HEK293 (cell line): ENCODE measurements at regions not wholly inside any gene's neighbourhood (a gene's known extent, or its start where the extent isn't known, plus 50 kb on each side); places are given as distances from the start of the nearest gene placed in this dataset.

Experiments
- TCF7L2 ChIP-seq: IDR thresholded peaks from 2 replicates; pipeline ENCODE4 v1.6.1; 2011; ENCODE audit warnings: low read depth, mild to moderate bottlenecking, inconsistent platforms, low read length, moderate library complexity, borderline replicate concordance
- ZBTB1 ChIP-seq: fragments of 450-650 bp; formaldehyde crosslinking; IDR thresholded peaks from 2 replicates; pipeline ENCODE4 v1.5.1; 2016; ENCODE audit warnings: missing biosample characterization, missing genetic modification characterization
- ZNF138 ChIP-seq: fragments of 450-650 bp; formaldehyde crosslinking; IDR thresholded peaks from 2 replicates; pipeline ENCODE4 v1.5.1; 2016; ENCODE audit warnings: missing biosample characterization, missing genetic modification characterization, borderline replicate concordance
- ZNF157 ChIP-seq: fragments of 450-650 bp; formaldehyde crosslinking; IDR thresholded peaks from 2 replicates; pipeline ENCODE4 v1.5.1; 2016; ENCODE audit warnings: missing biosample characterization, missing genetic modification characterization
- ZNF791 ChIP-seq: fragments of 450-650 bp; formaldehyde crosslinking; IDR thresholded peaks from 2 replicates; pipeline ENCODE4 v1.5.1; 2016; ENCODE audit warnings: missing biosample characterization, missing genetic modification characterization
- TF ChIP-seq, protein P1 (sequence below): fragments of 450-650 bp; formaldehyde crosslinking; IDR thresholded peaks from 2 replicates; pipeline ENCODE4 v1.5.1; 2016; ENCODE audit warnings: missing biosample characterization, missing genetic modification characterization
- TF ChIP-seq, protein P2 (sequence below): fragments of 450-650 bp; formaldehyde crosslinking; IDR thresholded peaks from 2 replicates; pipeline ENCODE4 v1.5.1; 2016; ENCODE audit warnings: missing biosample characterization, missing genetic modification characterization
- TF ChIP-seq, protein P3 (sequence below): fragments of 450-650 bp; formaldehyde crosslinking; IDR thresholded peaks from 2 replicates; pipeline ENCODE4 v1.5.0; 2017; ENCODE audit warnings: missing biosample characterization, missing genetic modification characterization, borderline replicate concordance

DNA sequence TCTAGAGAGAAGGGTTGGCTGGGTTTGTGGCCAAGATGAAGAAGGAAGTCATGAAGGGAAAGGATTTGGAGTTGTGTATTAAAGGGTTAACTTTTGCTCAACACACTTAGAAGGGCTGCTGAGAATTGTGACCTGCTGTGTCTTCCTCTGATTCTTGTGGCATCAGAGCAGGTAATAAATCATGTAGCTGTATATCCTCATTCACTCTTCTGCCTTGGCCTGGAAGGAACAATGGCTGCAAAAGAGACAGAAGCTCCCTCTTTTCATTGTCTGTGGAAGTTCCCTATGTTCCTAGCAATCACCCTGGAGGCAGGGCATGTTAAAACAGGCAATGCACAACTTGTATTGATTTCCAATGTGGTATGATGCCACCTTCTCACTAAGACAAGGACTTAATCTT, 159.1 kb downstream of the LRRC70 start:
- no peak for TF ChIP-seq ZNF157 (tag by site-specific recombination)
- TF ChIP-seq, protein P1, sequence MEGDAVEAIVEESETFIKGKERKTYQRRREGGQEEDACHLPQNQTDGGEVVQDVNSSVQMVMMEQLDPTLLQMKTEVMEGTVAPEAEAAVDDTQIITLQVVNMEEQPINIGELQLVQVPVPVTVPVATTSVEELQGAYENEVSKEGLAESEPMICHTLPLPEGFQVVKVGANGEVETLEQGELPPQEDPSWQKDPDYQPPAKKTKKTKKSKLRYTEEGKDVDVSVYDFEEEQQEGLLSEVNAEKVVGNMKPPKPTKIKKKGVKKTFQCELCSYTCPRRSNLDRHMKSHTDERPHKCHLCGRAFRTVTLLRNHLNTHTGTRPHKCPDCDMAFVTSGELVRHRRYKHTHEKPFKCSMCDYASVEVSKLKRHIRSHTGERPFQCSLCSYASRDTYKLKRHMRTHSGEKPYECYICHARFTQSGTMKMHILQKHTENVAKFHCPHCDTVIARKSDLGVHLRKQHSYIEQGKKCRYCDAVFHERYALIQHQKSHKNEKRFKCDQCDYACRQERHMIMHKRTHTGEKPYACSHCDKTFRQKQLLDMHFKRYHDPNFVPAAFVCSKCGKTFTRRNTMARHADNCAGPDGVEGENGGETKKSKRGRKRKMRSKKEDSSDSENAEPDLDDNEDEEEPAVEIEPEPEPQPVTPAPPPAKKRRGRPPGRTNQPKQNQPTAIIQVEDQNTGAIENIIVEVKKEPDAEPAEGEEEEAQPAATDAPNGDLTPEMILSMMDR (tag by site-specific recombination), result no peak
- TF ChIP-seq ZNF791 (tag by site-specific recombination), result no peak
- TF ChIP-seq, protein P2, sequence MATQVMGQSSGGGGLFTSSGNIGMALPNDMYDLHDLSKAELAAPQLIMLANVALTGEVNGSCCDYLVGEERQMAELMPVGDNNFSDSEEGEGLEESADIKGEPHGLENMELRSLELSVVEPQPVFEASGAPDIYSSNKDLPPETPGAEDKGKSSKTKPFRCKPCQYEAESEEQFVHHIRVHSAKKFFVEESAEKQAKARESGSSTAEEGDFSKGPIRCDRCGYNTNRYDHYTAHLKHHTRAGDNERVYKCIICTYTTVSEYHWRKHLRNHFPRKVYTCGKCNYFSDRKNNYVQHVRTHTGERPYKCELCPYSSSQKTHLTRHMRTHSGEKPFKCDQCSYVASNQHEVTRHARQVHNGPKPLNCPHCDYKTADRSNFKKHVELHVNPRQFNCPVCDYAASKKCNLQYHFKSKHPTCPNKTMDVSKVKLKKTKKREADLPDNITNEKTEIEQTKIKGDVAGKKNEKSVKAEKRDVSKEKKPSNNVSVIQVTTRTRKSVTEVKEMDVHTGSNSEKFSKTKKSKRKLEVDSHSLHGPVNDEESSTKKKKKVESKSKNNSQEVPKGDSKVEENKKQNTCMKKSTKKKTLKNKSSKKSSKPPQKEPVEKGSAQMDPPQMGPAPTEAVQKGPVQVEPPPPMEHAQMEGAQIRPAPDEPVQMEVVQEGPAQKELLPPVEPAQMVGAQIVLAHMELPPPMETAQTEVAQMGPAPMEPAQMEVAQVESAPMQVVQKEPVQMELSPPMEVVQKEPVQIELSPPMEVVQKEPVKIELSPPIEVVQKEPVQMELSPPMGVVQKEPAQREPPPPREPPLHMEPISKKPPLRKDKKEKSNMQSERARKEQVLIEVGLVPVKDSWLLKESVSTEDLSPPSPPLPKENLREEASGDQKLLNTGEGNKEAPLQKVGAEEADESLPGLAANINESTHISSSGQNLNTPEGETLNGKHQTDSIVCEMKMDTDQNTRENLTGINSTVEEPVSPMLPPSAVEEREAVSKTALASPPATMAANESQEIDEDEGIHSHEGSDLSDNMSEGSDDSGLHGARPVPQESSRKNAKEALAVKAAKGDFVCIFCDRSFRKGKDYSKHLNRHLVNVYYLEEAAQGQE (tag by site-specific recombination), result no peak
- TF ChIP-seq TCF7L2, result no peak
- no peak for TF ChIP-seq ZNF138 (tag by site-specific recombination)
- TF ChIP-seq, protein P3, sequence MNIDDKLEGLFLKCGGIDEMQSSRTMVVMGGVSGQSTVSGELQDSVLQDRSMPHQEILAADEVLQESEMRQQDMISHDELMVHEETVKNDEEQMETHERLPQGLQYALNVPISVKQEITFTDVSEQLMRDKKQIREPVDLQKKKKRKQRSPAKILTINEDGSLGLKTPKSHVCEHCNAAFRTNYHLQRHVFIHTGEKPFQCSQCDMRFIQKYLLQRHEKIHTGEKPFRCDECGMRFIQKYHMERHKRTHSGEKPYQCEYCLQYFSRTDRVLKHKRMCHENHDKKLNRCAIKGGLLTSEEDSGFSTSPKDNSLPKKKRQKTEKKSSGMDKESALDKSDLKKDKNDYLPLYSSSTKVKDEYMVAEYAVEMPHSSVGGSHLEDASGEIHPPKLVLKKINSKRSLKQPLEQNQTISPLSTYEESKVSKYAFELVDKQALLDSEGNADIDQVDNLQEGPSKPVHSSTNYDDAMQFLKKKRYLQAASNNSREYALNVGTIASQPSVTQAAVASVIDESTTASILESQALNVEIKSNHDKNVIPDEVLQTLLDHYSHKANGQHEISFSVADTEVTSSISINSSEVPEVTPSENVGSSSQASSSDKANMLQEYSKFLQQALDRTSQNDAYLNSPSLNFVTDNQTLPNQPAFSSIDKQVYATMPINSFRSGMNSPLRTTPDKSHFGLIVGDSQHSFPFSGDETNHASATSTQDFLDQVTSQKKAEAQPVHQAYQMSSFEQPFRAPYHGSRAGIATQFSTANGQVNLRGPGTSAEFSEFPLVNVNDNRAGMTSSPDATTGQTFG (tag by site-specific recombination), result no peak
- no peak for TF ChIP-seq ZBTB1 (tag by site-specific recombination)
